SU-DHL-6 (cell line): ENCODE measurements at regions not wholly inside any gene's neighbourhood (a gene's known extent, or its start where the extent isn't known, plus 50 kb on each side); places are given as distances from the start of the nearest gene placed in this dataset.

Experiments
- H2AFZ ChIP-seq: fragments of 200-600 bp; sonication (generic); 2 replicates; pipeline ENCODE4 v1.6.1; 2014; ENCODE audit warnings: low read depth, mild to moderate bottlenecking, moderate library complexity, mixed read lengths, antibody characterized with exemption, low read length; ENCODE audit not compliant: severe bottlenecking
- H3F3A ChIP-seq: fragments of 200-600 bp; shearing (Covaris generic); 2 replicates; pipeline ENCODE4 v1.6.0; 2016; ENCODE audit warnings: antibody characterized with exemption, mild to moderate bottlenecking; ENCODE audit not compliant: insufficient read depth
- H3K27ac ChIP-seq: fragments of 200-600 bp; sonication (generic); 2 replicates; pipeline ENCODE4 v1.5.1; 2016; ENCODE audit warnings: low read depth, mild to moderate bottlenecking, low read length, moderate library complexity, mixed read lengths
- H3K27me3 ChIP-seq: fragments of 200-600 bp; sonication (generic), shearing (Covaris generic); 2 replicates; pipeline ENCODE4 v1.6.0; 2014; ENCODE audit warnings: mild to moderate bottlenecking, low read length
- H3K36me3 ChIP-seq: fragments of 200-600 bp; sonication (generic); 2 replicates; pipeline ENCODE4 v1.6.1; 2014; ENCODE audit warnings: mild to moderate bottlenecking, low read length, mixed read lengths
- H3K4me2 ChIP-seq: fragments of 300-600, 200-600 bp; shearing (Covaris generic), sonication (generic); 2 replicates; pipeline ENCODE4 v1.6.0; 2014; ENCODE audit warnings: low read length, low read depth, mild to moderate bottlenecking; ENCODE audit not compliant: poor library complexity, severe bottlenecking
- H3K4me3 ChIP-seq: fragments of 200-600 bp; sonication (generic); 2 replicates; pipeline ENCODE4 v1.5.1; 2014; ENCODE audit warnings: antibody characterized with exemption, low read length, mild to moderate bottlenecking, mixed read lengths; ENCODE audit not compliant: insufficient read depth, poor library complexity, severe bottlenecking
- H3K79me2 ChIP-seq: fragments of 200-600 bp; sonication (generic); 2 replicates; pipeline ENCODE4 v1.6.1; 2014; ENCODE audit warnings: mild to moderate bottlenecking, low read length, moderate library complexity; ENCODE audit not compliant: insufficient read depth
- H3K9ac ChIP-seq: fragments of 200-600 bp; sonication (generic); 2 replicates; pipeline ENCODE4 v1.7.0; 2014; ENCODE audit warnings: mild to moderate bottlenecking, low read length
- H3K9me2 ChIP-seq: fragments of 200-600 bp; sonication (generic); replicated peaks from 2 replicates; pipeline ENCODE4 v1.6.1; 2014; ENCODE audit warnings: low read length; ENCODE audit not compliant: insufficient read depth
- H3K9me3 ChIP-seq: fragments of 200-600 bp; sonication (generic); 2 replicates; pipeline ENCODE4 v1.6.1; 2014; ENCODE audit warnings: low read length, mixed read lengths; ENCODE audit not compliant: insufficient read depth
- H4K20me1 ChIP-seq: fragments of 200-600 bp; sonication (generic); 2 replicates; pipeline ENCODE4 v1.6.1; 2014; ENCODE audit warnings: low read depth, mild to moderate bottlenecking, antibody characterized with exemption, low read length, moderate library complexity, mixed read lengths
- CTCF ChIP-seq: fragments of 200-600 bp; sonication (generic); IDR thresholded peaks from one replicate; pipeline ENCODE4 v1.5.1; 2017; ENCODE audit warnings: antibody characterized with exemption, mild to moderate bottlenecking, low read length, moderate library complexity; ENCODE audit not compliant: insufficient read depth, poor library complexity, severe bottlenecking
- EZH2phosphoT487 ChIP-seq: fragments of 200-600 bp; sonication (generic), shearing (Covaris generic); conservative IDR thresholded peaks from 2 replicates; pipeline ENCODE4 v1.6.1; 2018; ENCODE audit warnings: mild to moderate bottlenecking, antibody characterized with exemption, low read length, moderate library complexity, mixed read lengths

- Histone ChIP-seq H3K27me3 (no peaks in the 10 kb centered on the region), H3K9me2 (no peaks in the 10 kb centered on the region), H3K79me2 (no peaks in the 10 kb centered on the region), H3K4me3 (no peak overlapping the region), H3K36me3 (no peaks in the 10 kb centered on the region), H3K27ac (peak overlapping the region; percentile 64), H3K9me3 (no peaks in the 10 kb centered on the region), H3F3A (peaks cover 9% of the 10 kb centered on the region), H4K20me1 (no peaks in the 10 kb centered on the region), H3K4me2 (peak overlapping the region; percentile 52), H3K9ac (no peak overlapping the region), H2AFZ (no peak overlapping the region)
- TF ChIP-seq CTCF (no peak), EZH2phosphoT487 (no peak)
These were observed 64.3 kb upstream of the MORC3 start for GRCh38 chr21:36255663-36256062.

- peaks cover 9% of the 10 kb centered on the region for H3F3A ChIP-seq
- H3K27ac ChIP-seq, result no peak overlapping the region
- no peak overlapping the region for H3K4me2 ChIP-seq
- no peaks in the 10 kb centered on the region for H3K9me3 ChIP-seq
- H3K79me2 ChIP-seq, result no peaks in the 10 kb centered on the region
- no peaks in the 10 kb centered on the region for H3K36me3 ChIP-seq
- H3K4me3 ChIP-seq, result no peak overlapping the region
- no peak overlapping the region for H2AFZ ChIP-seq
- H3K9ac ChIP-seq, result no peak overlapping the region
- H4K20me1 ChIP-seq, result no peaks in the 10 kb centered on the region
- no peaks in the 10 kb centered on the region for H3K27me3 ChIP-seq
- TF ChIP-seq EZH2phosphoT487 (no peak), CTCF (no peak)
- H3K9me2 ChIP-seq, result no peaks in the 10 kb centered on the region
These were observed 62.3 kb upstream of the MORC3 start for GRCh38 chr21:36257657-36258056.

- Histone ChIP-seq H4K20me1 (no peaks in the 10 kb centered on the region), H3K27ac (no peak overlapping the region), H3K9me3 (no peaks in the 10 kb centered on the region), H3K36me3 (no peaks in the 10 kb centered on the region), H2AFZ (peak overlapping the region; percentile 32), H3F3A (peaks cover 8% of the 10 kb centered on the region), H3K27me3 (no peaks in the 10 kb centered on the region), H3K9ac (no peak overlapping the region; the same call in 1 of the 2 replicates), H3K9me2 (no peaks in the 10 kb centered on the region), H3K79me2 (no peaks in the 10 kb centered on the region), H3K4me2 (peak overlapping the region; percentile 69), H3K4me3 (peak overlapping the region; percentile 23)
- TF ChIP-seq EZH2phosphoT487, result no peak
- TF ChIP-seq CTCF, result peak; percentile 65
These were observed 59.8 kb upstream of the MORC3 start for GRCh38 chr21:36260030-36260787.
